Testis (tissue), 2 donors: ENCODE measurements at regions not wholly inside any gene's neighbourhood (a gene's known extent, or its start where the extent isn't known, plus 50 kb on each side); places are given as distances from the start of the nearest gene placed in this dataset.

Experiments
- DNase-seq: peaks from one replicate; pipeline ENCODE4 v3.0.0-alpha.2; 2019
- H3K27ac ChIP-seq, 2 donors: fragments of 200-600 bp; sonication (generic); one replicate each; pipeline ENCODE4 v1.5.1; 2019
- H3K27me3 ChIP-seq: fragments of 200-600 bp; sonication (generic); one replicate; pipeline ENCODE4 v1.5.1; 2019
- H3K36me3 ChIP-seq: fragments of 200-600 bp; sonication (generic); one replicate; pipeline ENCODE4 v1.5.1; 2017; ENCODE audit warnings: low read depth; ENCODE audit errors: missing control alignments
- H3K4me1 ChIP-seq: fragments of 200-600 bp; sonication (generic); one replicate; pipeline ENCODE4 v1.5.1; 2019
- H3K4me3 ChIP-seq, 2 donors: fragments of 200-600 bp; sonication (generic); one replicate each; pipeline ENCODE4 v1.5.1; 2017 to 2019
- H3K9me3 ChIP-seq: fragments of 200-600 bp; sonication (generic); one replicate; pipeline ENCODE4 v1.5.1; 2017
- CTCF ChIP-seq, 3 experiments: fragments of 450-650 bp in 2 of 3; fragments of 200-600 bp in 1 of 3; sonication (generic) in 1 of 3; IDR thresholded peaks; one replicate each; pipeline ENCODE4 v1.5.1; 2016 to 2019; ENCODE audit warnings: antibody characterized with exemption in 3 of 3, mild to moderate bottlenecking in 2 of 3, moderate library complexity in 1 of 3
- POLR2A ChIP-seq: fragments of 450-650 bp; IDR thresholded peaks from one replicate; pipeline ENCODE4 v1.6.1; 2017; ENCODE audit warnings: antibody characterized with exemption, mild to moderate bottlenecking, moderate library complexity
- WGBS, 2 donors: methylation state at CpG; one replicate each; pipeline ENCODE4 v1.1.5; 2018; 5-methylcytosine and 5-hydroxymethylcytosine counted together
- intact Hi-C: fragments of 100-400 bp; cut with DNase I; formaldehyde crosslinking; loops from one replicate; pipeline ENCODE4 v1.15.1; 2023; ENCODE audit warnings: low total_unique reads

GRCh38 chr7:33792041-33792440, 113.3 kb upstream of the BMPER start:
- WGBS, 2 donors, result 97 to 100% methylated on average over 2 of the region's 2 CpGs
- Histone ChIP-seq H3K27ac (no peak overlapping the region), H3K4me1 (no peaks in the 10 kb centered on the region), H3K36me3 (no peaks in the 10 kb centered on the region), H3K9me3 (no peaks in the 10 kb centered on the region), H3K27me3 (no peaks in the 10 kb centered on the region), H3K4me3 (no peak overlapping the region)
- TF ChIP-seq POLR2A (no peak), CTCF (IDR thresholded peaks at IDR 0.05) (no peak)
- no peak for DNase-seq
- intact Hi-C loops, result no loop called here

GRCh38 chr7:33792547-33793105, 112.7 kb upstream of the BMPER start:
- Histone ChIP-seq H3K27ac (no peak overlapping the region), H3K27me3 (no peaks in the 10 kb centered on the region), H3K36me3 (no peaks in the 10 kb centered on the region), H3K9me3 (no peaks in the 10 kb centered on the region), H3K4me1 (no peaks in the 10 kb centered on the region), H3K4me3 (no peak overlapping the region)
- intact Hi-C loops, result no loop called here
- no peak for DNase-seq
- TF ChIP-seq CTCF (IDR thresholded peaks at IDR 0.05), result no peak
- no peak for TF ChIP-seq POLR2A
- 91 to 96% methylated on average over 4 of the region's 4 CpGs for WGBS, 2 donors

- Histone ChIP-seq H3K4me1 (no peaks in the 10 kb centered on the region), H3K4me3 (no peak overlapping the region), H3K27ac (no peak overlapping the region), H3K9me3 (no peaks in the 10 kb centered on the region), H3K36me3 (no peaks in the 10 kb centered on the region), H3K27me3 (no peaks in the 10 kb centered on the region)
- WGBS, 2 donors, result 96 to 99% methylated on average over 2 of the region's 2 CpGs
- intact Hi-C loops, result no loop called here
- TF ChIP-seq POLR2A, result no peak
- TF ChIP-seq CTCF (IDR thresholded peaks at IDR 0.05), result no peak
- no peak for DNase-seq
Observed at GRCh38 chr7:33793616-33794015, 111.7 kb upstream of the BMPER start.

- TF ChIP-seq CTCF (IDR thresholded peaks at IDR 0.05), result no peak
- TF ChIP-seq POLR2A, result no peak
- Histone ChIP-seq H3K27ac (no peak overlapping the region), H3K36me3 (no peaks in the 10 kb centered on the region), H3K27me3 (no peaks in the 10 kb centered on the region), H3K4me3 (no peak overlapping the region), H3K9me3 (no peaks in the 10 kb centered on the region), H3K4me1 (no peaks in the 10 kb centered on the region)
- 89 to 98% methylated on average over 6 of the region's 6 CpGs for WGBS, 2 donors
- intact Hi-C loops, result no loop called here
- no peak for DNase-seq
Observed at GRCh38 chr7:33794419-33794818, 110.9 kb upstream of the BMPER start.

GRCh38 chr7:33794959-33795358, 110.4 kb upstream of the BMPER start:
- Histone ChIP-seq H3K27me3 (no peaks in the 10 kb centered on the region), H3K27ac (no peak overlapping the region), H3K9me3 (no peaks in the 10 kb centered on the region), H3K4me1 (no peaks in the 10 kb centered on the region), H3K4me3 (no peak overlapping the region), H3K36me3 (no peaks in the 10 kb centered on the region)
- 92 to 94% methylated on average over 6 of the region's 6 CpGs for WGBS, 2 donors
- intact Hi-C loops, result no loop called here
- DNase-seq, result no peak
- TF ChIP-seq CTCF (IDR thresholded peaks at IDR 0.05), result no peak
- no peak for TF ChIP-seq POLR2A
